GM23338 (cell line): ENCODE measurements at regions not wholly inside any gene's neighbourhood (a gene's known extent, or its start where the extent isn't known, plus 50 kb on each side); places are given as distances from the start of the nearest gene placed in this dataset.

Experiments used
- ATAC-seq: fragments of 200-7000 bp; cut with Tn5 transposase; 3 replicates; pipeline ENCODE4 v1.9.1; 2020
- DNase-seq: peaks from one replicate; pipeline ENCODE4 v3.0.0-alpha.2; 2015; ENCODE audit warnings: low spot score
- H2AFZ ChIP-seq: fragments of 200-600 bp; sonication (generic); 2 replicates; pipeline ENCODE4 v1.8.0; 2016; ENCODE audit warnings: antibody characterized with exemption, mild to moderate bottlenecking, moderate library complexity
- H3F3A ChIP-seq: fragments of 200-600 bp; sonication (generic); replicated peaks from 2 replicates; pipeline ENCODE4 v1.8.0; 2017; ENCODE audit warnings: antibody characterized with exemption, mixed run types, low read depth
- H3K27ac ChIP-seq: fragments of 200-600 bp; sonication (generic); 2 replicates; pipeline ENCODE4 v1.6.1; 2016; ENCODE audit warnings: low read depth
- H3K27me3 ChIP-seq: fragments of 200-600 bp; sonication (generic); 2 replicates; pipeline ENCODE4 v1.8.0; 2016; ENCODE audit warnings: mild to moderate bottlenecking, mixed run types, moderate library complexity; ENCODE audit not compliant: insufficient read depth
- H3K36me3 ChIP-seq: fragments of 200-600 bp; sonication (generic); 2 replicates; pipeline ENCODE4 v1.8.0; 2016; ENCODE audit warnings: mild to moderate bottlenecking; ENCODE audit not compliant: insufficient read depth
- H3K4me1 ChIP-seq: fragments of 200-600 bp; sonication (generic); 2 replicates; pipeline ENCODE4 v1.8.0; 2016; ENCODE audit warnings: mild to moderate bottlenecking, moderate library complexity; ENCODE audit not compliant: insufficient read depth
- H3K4me2 ChIP-seq: fragments of 200-600 bp; sonication (generic); 2 replicates; pipeline ENCODE4 v1.7.1; 2017; ENCODE audit warnings: mixed run types
- H3K4me3 ChIP-seq: fragments of 200-600 bp; sonication (generic); 2 replicates; pipeline ENCODE4 v1.6.1; 2016; ENCODE audit warnings: mixed run types
- H3K79me2 ChIP-seq: fragments of 200-600 bp; sonication (generic); replicated peaks from 2 replicates; pipeline ENCODE4 v1.8.0; 2017; ENCODE audit warnings: mild to moderate bottlenecking; ENCODE audit not compliant: insufficient read depth
- H3K9me2 ChIP-seq: fragments of 200-600 bp; sonication (generic); 2 replicates; pipeline ENCODE4 v1.8.0; 2017; ENCODE audit not compliant: insufficient read depth
- H4K20me1 ChIP-seq: fragments of 200-600 bp; sonication (generic); replicated peaks from 2 replicates; pipeline ENCODE4 v1.8.0; 2017; ENCODE audit warnings: mild to moderate bottlenecking; ENCODE audit not compliant: insufficient read depth
- H3K27ac Mint-ChIP-seq: 2 replicates; pipeline ENCODE4 v1.8.0; 2020; ENCODE audit warnings: inconsistent platforms, mild to moderate bottlenecking, moderate library complexity, mixed read lengths
- H3K27me3 Mint-ChIP-seq: 3 replicates; pipeline ENCODE4 v1.8.0; 2022; ENCODE audit warnings: low read depth, mild to moderate bottlenecking, moderate library complexity, mixed read lengths, inconsistent platforms; ENCODE audit not compliant: insufficient read depth, poor library complexity
- H3K36me3 Mint-ChIP-seq: 3 replicates; pipeline ENCODE4 v1.8.0; 2021; ENCODE audit warnings: low read depth, mild to moderate bottlenecking, inconsistent platforms, moderate library complexity, mixed read lengths
- H3K4me1 Mint-ChIP-seq: 3 replicates; pipeline ENCODE4 v1.8.0; 2020; ENCODE audit warnings: mild to moderate bottlenecking, inconsistent platforms, mixed read lengths
- H3K4me3 Mint-ChIP-seq: 3 replicates; pipeline ENCODE4 v1.8.0; 2021; ENCODE audit warnings: moderate library complexity, mild to moderate bottlenecking, inconsistent platforms, mixed read lengths
- H3K9me3 Mint-ChIP-seq: 3 replicates; pipeline ENCODE4 v1.8.0; 2020; ENCODE audit warnings: moderate library complexity, mild to moderate bottlenecking, inconsistent platforms, mixed read lengths
- ETS1 ChIP-seq: IDR thresholded peaks from 2 replicates; pipeline ENCODE4 v1.6.1; 2016; ENCODE audit warnings: antibody characterized with exemption
- EZH2phosphoT487 ChIP-seq: fragments of 200-600 bp; sonication (generic); IDR thresholded peaks from one replicate; pipeline ENCODE4 v1.8.1; 2018; ENCODE audit warnings: antibody characterized with exemption; ENCODE audit not compliant: unreplicated experiment
- NANOG ChIP-seq: IDR thresholded peaks from 2 replicates; pipeline ENCODE4 v1.6.1; 2016; ENCODE audit warnings: antibody characterized with exemption, borderline replicate concordance
- POLR2AphosphoS5 ChIP-seq: IDR thresholded peaks from 2 replicates; pipeline ENCODE4 v1.6.1; 2016; ENCODE audit warnings: antibody characterized with exemption, low read depth
- TF ChIP-seq, protein P1 (sequence below): fragments of 250-450 bp; sonication (Bioruptor Pico); IDR thresholded peaks from 2 replicates; pipeline ENCODE4 v1.5.0; 2020; ENCODE audit warnings: mild to moderate bottlenecking, moderate library complexity

GRCh38 chr1:87452648-87453047 lies 124.0 kb downstream of the LMO4 start:
- no peaks in the 10 kb centered on the region for H3K27me3 ChIP-seq
- H3K4me1 ChIP-seq, result peaks cover 24% of the 10 kb centered on the region
- peaks cover 19% of the 10 kb centered on the region for H3K4me1 Mint-ChIP-seq
- ATAC-seq (no peak), DNase-seq (no peak)
- peak overlapping the region; percentile 73 for H3K27ac Mint-ChIP-seq
- H3K79me2 ChIP-seq, result no peaks in the 10 kb centered on the region
- H3K27me3 Mint-ChIP-seq, result no peaks in the 10 kb centered on the region
- no peak overlapping the region for H2AFZ ChIP-seq
- H3K4me3 ChIP-seq, result no peak overlapping the region
- H3K9me3 Mint-ChIP-seq, result peaks cover 36% of the 10 kb centered on the region
- TF ChIP-seq EZH2phosphoT487 (no peak), POLR2AphosphoS5 (no peak), ETS1 (0 out of 2 replicates have a peak, but pooled peaks have one; percentile 31), NANOG (peak; percentile 78; the same call in 1 of the 2 replicates)
- TF ChIP-seq, protein P1, sequence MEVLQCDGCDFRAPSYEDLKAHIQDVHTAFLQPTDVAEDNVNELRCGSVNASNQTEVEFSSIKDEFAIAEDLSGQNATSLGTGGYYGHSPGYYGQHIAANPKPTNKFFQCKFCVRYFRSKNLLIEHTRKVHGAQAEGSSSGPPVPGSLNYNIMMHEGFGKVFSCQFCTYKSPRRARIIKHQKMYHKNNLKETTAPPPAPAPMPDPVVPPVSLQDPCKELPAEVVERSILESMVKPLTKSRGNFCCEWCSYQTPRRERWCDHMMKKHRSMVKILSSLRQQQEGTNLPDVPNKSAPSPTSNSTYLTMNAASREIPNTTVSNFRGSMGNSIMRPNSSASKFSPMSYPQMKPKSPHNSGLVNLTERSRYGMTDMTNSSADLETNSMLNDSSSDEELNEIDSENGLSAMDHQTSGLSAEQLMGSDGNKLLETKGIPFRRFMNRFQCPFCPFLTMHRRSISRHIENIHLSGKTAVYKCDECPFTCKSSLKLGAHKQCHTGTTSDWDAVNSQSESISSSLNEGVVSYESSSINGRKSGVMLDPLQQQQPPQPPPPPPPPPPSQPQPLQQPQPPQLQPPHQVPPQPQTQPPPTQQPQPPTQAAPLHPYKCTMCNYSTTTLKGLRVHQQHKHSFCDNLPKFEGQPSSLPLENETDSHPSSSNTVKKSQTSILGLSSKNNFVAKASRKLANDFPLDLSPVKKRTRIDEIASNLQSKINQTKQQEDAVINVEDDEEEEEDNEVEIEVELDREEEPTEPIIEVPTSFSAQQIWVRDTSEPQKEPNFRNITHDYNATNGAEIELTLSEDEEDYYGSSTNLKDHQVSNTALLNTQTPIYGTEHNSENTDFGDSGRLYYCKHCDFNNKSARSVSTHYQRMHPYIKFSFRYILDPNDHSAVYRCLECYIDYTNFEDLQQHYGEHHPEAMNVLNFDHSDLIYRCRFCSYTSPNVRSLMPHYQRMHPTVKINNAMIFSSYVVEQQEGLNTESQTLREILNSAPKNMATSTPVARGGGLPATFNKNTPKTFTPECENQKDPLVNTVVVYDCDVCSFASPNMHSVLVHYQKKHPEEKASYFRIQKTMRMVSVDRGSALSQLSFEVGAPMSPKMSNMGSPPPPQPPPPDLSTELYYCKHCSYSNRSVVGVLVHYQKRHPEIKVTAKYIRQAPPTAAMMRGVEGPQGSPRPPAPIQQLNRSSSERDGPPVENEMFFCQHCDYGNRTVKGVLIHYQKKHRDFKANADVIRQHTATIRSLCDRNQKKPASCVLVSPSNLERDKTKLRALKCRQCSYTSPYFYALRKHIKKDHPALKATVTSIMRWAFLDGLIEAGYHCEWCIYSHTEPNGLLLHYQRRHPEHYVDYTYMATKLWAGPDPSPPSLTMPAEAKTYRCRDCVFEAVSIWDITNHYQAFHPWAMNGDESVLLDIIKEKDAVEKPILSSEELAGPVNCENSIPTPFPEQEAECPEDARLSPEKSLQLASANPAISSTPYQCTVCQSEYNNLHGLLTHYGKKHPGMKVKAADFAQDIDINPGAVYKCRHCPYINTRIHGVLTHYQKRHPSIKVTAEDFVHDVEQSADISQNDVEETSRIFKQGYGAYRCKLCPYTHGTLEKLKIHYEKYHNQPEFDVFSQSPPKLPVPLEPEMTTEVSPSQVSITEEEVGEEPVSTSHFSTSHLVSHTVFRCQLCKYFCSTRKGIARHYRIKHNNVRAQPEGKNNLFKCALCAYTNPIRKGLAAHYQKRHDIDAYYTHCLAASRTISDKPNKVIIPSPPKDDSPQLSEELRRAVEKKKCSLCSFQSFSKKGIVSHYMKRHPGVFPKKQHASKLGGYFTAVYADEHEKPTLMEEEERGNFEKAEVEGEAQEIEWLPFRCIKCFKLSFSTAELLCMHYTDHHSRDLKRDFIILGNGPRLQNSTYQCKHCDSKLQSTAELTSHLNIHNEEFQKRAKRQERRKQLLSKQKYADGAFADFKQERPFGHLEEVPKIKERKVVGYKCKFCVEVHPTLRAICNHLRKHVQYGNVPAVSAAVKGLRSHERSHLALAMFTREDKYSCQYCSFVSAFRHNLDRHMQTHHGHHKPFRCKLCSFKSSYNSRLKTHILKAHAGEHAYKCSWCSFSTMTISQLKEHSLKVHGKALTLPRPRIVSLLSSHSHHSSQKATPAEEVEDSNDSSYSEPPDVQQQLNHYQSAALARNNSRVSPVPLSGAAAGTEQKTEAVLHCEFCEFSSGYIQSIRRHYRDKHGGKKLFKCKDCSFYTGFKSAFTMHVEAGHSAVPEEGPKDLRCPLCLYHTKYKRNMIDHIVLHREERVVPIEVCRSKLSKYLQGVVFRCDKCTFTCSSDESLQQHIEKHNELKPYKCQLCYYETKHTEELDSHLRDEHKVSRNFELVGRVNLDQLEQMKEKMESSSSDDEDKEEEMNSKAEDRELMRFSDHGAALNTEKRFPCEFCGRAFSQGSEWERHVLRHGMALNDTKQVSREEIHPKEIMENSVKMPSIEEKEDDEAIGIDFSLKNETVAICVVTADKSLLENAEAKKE (CRISPR knock-in tag), result peak; percentile 43; the same call in 1 of the 2 replicates
- peaks cover 3% of the 10 kb centered on the region; the same call in 1 of the 2 replicates for H3K9me2 ChIP-seq
- H3K4me2 ChIP-seq, result peak overlapping the region; percentile 29; the same call in 1 of the 2 replicates
- H3K4me3 Mint-ChIP-seq, result 0 out of 3 replicates have a peak overlapping the region, but pooled peaks have one; percentile 4
- H4K20me1 ChIP-seq, result no peaks in the 10 kb centered on the region
- H3F3A ChIP-seq, result no peaks in the 10 kb centered on the region
- H3K27ac ChIP-seq, result peak overlapping the region; percentile 35; the same call in 1 of the 2 replicates
- H3K36me3 Mint-ChIP-seq, result peaks cover 36% of the 10 kb centered on the region
- peaks cover 6% of the 10 kb centered on the region; the same call in 1 of the 2 replicates for H3K36me3 ChIP-seq
